Hematopoietic multipotent progenitor cell treated with erythropoietin and hydrocortisone succinate and interleukin-3 and kit ligand, for 8 days (in vitro differentiated cells): ENCODE measurements at regions not wholly inside any gene's neighbourhood (a gene's known extent, or its start where the extent isn't known, plus 50 kb on each side); places are given as distances from the start of the nearest gene placed in this dataset.
"Not testable (repeated sequence)": the region's sequence is repeated elsewhere in the genome, so short reads cannot be mapped to it uniquely, and the experiment has no call there.

Experiments
- DNase-seq: peaks from one replicate; pipeline ENCODE4 v3.0.0-alpha.2; 2015

DNA sequence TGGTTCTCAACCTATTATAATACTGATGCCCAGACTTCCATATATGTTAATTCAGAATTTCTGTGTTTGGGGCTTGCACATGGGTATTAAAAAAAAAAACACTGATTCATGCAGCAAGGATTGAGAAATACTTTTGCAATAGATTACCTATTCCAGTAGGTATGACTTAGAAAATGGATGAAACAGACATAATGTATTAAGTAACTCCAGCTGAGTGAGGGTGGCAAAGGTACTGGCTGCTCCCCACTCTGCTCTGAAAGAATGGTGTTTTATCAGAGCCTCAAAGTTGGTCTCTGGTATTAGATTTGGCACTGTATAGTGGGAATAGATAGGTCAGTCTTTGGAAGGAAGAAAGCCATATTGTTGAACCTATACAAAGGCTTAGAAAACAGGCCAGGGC, 234.3 kb upstream of the FOLH1 start:
- no peak for DNase-seq

DNA sequence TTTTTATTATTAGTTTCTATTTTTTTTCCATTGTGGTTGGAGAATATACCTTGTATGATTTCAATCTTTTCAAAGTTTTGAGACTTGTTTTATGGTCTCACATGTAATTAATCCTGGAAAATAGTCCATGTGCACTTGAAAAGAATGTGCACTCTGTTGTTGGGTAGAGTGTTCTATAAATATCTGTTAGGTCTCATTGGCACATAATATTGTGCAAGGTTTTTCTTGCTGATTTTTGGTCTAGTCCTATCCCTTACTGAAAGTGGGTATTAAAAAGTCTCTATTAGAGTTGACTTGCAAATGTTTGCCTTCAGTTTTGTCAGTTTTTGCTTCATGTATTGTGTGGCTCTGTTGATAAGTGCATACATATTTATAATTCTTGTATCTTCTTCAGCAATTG, 231.5 kb upstream of the FOLH1 start:
- DNase-seq, result not testable (repeated sequence)

DNA sequence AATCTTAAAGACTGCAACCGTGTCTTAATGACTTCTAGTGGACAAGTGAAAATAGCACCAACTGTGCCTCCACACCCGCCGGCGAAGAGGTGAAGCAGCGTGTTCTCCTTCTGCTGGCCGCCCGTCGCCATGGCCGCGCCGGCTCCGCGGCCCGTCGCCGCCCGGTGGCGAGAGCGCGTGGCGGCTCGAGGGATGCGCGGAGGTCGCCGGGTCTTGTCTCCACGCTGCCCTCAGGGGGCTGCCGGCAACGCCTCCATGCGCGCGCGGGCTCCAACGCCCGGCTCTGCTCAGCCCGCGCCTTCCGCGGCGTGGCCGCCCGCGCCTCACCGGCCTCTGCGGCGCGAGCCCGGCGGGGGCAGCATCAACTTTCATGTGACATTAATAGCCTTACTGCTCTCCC, 225.9 kb upstream of the FOLH1 start:
- not testable (repeated sequence) for DNase-seq

DNA sequence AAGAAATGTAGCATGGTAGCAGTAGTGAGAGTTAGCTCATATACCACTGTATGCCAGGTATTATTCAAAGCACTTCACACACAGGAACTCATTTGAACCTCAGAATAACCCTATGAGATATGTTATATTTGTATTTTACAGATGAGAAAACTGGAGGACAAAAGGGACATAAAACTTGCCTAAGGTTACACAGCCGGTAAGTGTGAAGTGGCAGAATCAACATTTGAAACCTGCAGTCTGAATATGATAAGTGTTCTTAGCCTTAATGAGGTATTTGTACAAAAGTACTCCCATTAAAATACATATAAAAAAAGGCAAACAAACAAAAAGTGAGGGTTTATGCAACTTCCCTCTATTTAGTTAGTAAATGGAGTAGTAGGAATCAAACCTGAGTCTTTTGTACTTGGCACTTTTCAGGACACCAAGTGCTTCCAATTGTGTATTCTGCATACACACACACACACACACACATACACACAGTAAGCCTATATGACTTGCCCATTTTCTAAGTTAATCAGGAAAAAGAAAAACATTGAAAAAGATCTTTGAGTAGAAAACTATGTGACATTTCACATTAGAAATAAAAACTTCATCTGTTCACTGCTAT, 223.9 kb upstream of the FOLH1 start:
- no peak for DNase-seq

DNA sequence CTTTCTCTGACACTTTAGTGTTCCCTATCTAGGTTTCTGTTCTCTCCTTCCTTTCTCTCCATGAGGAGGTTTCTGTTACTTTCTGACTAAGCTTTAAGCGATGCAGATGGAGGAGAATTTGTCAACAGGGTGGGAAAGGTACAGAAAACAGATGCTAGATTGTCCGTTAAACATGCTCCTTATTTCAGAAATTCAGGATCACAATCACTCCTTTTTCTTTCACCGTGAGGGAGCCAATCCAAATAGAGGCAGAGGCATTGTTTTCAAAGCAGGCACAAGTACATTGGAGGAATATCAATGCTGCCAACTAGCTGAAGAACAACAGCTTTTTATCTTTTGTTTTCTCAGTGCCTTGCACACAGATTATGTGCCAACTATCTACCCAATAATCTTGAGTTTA, 215.7 kb upstream of the FOLH1 start:
- DNase-seq, result no peak

DNA sequence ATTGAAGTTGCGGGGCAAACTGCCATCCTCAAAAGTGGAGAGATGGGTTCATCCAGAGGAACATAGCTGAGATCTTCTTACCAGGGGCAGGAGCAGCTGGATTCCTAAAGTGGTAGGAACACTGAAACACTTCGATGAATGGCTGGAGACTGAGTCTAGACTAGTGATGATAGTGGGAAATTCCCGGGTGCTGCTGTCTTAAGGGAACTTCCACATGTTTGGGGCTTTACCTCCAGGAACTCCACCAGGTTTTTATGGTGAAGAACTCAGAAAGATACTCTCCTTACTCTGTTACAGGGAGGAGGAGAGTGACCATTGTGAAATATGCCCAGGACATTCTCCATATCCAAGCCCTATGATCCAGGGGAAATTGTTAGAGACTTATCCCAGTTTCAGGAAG, 210.5 kb upstream of the FOLH1 start:
- not testable (repeated sequence) for DNase-seq

DNA sequence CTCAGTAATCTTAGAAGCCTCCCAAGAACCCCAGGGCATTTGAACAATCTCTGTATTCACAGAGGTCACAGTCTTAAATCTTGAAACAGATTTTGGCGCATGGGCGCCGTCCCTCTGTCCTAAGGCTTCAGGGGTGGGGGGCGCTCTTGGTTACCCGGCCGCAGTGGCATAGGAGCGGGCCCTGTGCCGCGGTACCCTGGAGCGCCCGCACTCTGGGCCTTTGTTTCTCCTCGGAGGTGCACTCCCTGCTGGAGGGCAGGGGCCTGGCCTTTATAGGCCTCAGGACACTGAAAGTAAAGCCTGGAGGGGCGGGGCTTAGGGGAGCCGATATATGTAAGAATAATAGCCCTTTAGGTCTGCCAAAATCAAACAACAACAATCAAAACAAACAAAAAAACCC, 197.3 kb upstream of the FOLH1 start:
- DNase-seq, result no peak

DNA sequence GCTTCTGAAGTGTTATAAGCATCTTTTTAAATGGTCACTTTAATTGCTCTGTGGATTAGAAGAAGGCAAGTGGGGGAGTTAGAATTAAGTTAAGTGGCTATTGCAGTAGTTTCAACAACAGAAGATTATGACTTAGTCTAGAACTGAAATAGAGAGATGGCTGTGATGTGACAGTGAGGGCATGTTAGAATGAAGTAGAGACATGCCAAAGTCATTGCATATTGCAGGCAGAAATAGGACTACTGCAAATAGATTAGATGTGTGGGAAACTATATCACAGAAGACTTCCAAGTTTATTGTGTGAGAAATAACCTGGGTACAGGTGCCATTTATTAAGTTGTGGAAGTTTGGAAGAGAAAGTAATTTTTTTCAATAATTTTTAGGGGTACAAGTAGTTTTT, 187.4 kb upstream of the FOLH1 start:
- DNase-seq, result not testable (repeated sequence)

DNA sequence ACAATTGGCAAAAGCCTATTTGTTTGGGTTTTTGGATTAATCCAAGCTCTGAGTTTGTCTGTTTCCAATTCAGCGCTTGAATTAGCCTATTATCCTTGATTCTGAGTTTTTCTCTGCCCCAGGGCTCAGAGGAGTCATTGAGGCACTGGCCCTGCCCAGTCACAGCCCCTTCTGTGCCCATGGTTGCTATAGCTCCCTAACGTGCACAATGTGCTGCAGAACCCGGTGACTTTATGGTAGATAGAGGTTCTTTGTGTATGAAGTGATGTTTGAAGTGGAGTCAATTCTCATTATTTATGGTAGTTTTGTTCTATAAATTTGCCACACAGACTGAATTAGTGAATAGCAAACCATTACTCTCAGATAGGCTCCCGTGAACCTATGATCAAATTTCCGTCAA, 182.0 kb upstream of the FOLH1 start:
- not testable (repeated sequence) for DNase-seq

DNA sequence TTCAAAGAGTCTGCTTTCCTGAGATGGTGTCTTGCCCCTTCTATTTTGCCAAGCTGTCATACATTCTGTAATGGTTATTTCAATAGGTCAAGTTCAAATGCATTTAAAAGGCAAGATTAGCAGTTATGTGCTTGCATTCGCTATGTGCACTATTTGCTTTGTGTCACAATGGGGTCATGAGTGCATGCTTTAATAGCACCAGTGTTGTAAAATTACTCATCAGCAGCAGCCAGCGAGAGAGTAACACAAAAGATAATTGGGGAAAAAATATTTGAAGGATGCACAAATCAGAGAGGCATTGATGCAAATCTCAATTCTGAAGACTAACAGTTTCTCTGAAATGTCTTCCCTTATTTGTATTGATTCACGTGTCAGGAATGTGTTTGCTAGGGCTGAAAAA, 180.7 kb upstream of the FOLH1 start:
- DNase-seq, result not testable (repeated sequence)

DNA sequence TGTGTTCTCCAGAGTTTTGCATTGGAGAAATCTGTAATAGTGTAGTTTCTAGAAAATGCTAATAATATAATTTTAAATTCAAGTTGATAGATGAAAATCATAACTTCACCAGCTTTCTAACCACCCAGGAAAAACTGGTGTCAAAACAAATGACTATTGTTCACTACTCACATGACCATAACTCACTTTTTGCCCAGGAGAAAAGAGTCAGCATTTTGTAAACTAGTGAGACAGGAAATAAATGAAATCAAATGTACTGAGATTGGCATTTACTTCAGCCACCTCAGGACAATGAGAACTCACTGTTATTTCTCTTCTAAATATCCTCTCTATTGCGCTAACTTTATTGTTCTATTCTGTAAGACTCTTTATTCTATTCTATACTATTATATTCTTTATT, 176.0 kb upstream of the FOLH1 start:
- not testable (repeated sequence) for DNase-seq

DNA sequence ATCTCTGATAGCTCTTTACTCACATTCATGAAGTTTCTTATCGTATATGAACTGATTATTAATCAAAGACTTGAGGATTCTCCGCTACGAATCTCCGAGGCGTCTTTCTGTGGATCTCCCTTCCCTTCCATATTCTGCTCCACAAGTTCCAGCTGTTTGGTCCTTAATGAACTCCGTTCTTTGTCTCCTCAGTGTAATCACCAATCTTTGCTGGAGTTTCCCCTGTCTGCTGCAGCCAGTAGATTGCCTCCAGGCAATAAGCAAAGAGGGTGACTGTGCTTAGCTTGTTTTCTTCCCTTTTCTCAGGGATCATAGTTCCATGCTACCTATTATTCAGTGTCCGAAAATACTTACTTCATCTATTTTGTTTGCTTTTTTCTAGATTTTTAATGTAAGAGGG, 169.6 kb upstream of the FOLH1 start:
- no peak for DNase-seq

DNA sequence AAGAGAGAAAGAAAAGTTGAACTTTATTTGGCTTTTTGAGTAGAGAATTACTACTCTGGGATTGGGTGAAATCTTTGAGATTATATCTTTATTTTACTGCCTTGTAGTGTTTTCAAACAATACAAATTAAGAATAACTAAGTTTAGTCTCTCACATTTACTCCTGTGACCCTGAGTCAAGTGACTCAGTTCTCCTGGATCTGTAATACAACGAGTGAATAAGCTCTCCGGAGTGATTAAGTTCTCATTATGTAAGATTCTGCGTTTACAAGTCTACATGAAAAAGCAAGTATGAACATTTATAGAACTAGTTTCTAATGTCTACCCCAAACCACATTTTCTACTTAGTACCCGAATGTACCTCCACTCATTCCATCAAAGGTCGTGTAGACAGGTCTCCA, 165.5 kb upstream of the FOLH1 start:
- DNase-seq, result not testable (repeated sequence)

DNA sequence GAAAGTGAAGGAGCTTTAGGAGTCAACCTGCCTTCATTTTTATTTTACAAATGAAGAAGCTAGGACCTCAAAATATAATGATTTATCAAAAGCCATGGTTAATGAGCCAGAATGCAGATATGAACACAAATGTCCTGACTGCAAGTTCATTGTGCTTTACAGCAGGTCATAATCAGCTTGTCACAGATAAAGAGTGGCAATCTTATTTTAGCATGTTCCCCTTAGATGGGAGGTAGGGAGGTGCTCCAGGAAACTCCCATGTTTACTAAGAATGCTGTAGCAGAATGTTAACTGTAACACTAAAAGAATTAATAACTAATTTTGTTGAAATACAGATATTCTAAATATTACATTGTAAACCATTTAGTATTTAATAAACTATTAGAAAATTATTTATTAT, 165.0 kb upstream of the FOLH1 start:
- DNase-seq, result not testable (repeated sequence)

DNA sequence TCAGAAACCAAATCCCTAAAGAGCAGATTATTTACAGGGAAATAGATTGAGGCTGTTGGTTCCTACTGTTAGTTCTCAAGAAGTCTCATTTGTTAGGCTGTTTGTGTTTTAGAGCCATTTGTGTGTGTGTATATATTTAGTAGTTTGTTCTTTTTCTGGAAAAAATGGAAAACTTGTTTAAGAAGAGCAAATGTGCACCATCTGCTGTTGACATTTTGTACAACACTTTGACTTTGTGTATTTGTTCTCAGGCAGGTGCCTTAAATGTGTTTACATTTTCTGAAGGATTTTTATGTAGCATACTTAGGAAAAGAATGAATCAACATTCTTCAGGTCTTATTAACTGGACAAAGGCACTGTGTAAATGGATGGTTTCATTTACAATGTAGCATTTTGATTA, 163.7 kb upstream of the FOLH1 start:
- DNase-seq, result peak; percentile 1

DNA sequence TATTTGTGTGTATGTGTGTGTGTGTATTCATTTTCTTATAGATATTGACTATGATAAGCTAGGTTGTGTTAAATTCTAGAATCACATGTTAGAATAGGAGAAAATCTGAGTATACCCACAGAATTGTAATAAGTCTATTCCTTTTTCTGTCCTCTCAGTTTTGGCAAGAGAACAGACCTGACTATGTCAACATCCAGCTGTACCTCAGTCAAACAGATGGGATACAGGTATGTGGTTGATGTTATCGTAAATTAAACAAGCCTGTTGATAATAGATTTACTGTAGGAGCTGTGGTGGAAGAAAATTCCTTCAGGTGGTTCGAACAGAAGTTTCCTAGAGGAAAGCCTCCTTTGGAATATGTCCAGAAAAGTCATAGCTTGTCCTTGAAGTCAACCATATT, 160.2 kb upstream of the FOLH1 start:
- not testable (repeated sequence) for DNase-seq

DNA sequence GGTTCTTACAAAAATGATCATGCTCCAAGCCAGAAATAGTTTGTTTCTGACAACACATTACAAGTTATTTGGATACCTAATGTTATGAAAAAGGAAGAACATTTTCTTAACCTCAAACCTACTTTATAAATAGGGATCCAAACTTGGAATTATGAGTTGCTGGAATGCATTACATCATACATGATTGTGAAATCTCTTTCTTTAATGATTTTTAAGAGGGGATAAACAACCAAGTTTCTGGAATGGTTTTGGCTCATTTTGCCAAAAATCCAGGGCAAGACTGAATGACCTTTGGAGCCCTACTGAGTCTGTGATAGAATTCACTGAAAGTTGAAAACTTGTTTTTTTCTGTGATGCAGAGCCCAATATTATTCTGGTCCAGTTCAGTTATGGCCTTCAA, 157.0 kb upstream of the FOLH1 start:
- not testable (repeated sequence) for DNase-seq

DNA sequence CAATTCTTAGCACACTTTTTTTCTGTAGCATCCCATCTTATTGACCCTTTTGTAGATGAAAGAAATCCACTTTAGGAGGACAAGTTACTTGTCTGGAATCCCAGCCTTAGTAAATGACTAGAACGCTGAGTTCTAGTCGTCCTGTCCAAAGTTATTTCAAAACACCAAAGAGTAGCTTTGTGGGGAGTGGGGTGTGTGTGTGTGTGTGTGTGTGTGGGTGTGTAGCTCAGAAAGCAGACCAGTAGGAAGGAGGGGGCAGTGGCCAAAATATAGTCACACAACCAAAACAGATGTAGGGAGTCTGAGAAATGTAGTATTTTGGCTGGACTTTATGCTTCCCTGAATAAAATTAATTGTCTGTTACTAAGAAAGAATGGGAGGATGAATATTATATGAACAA, 154.6 kb upstream of the FOLH1 start:
- not testable (repeated sequence) for DNase-seq

DNA sequence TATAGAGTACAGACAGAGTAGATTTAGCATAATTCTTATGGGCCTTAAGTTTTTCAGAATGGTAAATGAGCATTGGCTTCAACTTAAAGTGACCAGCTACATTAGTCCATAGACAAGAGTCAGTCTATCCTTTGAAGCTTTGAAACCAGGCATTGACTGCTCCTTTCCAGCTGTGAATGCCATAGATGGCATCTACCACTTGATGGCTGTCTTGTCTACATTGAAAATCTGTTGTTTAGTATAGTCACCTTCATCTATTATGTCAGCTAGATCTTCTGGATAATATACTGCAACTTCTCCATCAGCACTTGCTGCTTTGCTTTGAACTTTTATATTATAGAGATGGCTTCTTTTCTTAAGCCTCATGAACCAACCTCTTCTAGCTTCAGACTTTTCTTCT, 146.1 kb upstream of the FOLH1 start:
- DNase-seq, result not testable (repeated sequence)

DNA sequence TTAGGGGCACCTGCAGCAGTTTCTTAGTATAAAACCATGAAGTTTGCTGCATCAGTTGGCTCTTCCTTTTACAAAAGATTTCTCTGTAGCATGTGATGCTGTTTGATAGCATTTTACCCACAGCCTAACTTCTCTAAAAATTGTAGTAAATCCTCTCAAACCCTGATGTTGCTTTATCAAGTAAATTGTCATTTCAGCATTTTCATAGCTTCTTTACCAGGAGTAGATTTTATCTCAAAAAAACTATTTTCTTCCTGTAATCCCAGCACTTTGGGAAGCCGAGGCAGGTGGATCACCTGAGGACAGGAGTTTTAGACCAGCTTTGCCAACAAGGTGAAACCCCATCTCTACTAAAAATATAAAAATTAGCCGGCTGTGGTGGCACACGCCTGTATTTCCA, 144.5 kb upstream of the FOLH1 start:
- not testable (repeated sequence) for DNase-seq

DNA sequence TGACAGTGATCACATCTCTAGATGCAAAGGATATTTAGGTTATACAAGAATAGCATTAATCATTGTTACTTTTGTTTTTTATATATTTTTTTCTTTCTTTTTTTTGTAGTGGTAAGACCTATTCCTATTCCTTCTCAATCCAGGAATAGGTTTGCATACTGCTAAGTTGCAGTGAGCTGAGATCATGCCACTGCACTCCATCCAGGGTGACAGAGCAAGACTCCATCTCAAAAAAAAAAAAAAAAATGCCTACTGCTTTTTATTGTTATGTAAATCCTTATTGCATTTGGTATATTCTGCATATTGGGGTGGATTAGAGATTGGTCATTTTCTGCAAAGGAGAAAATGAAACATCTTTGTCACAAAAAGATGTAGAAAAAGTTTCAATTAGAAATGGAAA, 138.2 kb upstream of the FOLH1 start:
- DNase-seq, result not testable (repeated sequence)

DNA sequence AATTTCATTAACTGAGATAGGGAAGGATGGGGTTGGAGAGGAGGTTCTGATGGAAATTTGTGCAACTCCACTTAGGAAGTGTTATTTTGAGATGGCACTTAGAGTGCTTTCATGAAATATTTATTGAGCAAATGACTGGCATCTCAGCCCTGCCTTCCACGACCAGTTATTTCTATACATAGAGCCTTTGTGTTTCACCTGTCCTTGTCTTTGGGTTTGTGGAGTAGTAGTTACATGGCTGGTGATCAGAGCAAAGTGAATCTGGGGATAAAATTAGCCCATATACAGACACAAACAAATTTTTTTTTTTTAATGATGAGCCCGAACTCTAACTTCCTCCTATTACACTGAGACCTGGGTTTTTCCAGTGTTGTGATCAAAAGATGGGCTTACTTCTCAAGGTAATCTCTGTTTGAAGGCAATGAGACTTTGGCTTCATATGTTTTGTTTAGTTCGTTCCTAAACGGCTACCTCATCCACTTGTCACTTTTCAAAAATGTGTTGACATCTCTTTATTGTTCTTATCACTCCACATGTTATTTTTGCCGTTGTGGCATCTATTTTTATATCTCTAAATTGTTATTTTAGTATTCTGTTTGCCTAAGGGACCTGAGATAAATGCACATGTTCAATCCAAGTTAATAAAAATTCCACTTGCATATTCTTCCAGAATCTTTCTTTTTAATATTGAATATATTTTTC, 120.2 kb upstream of the FOLH1 start:
- not testable (repeated sequence) for DNase-seq

DNA sequence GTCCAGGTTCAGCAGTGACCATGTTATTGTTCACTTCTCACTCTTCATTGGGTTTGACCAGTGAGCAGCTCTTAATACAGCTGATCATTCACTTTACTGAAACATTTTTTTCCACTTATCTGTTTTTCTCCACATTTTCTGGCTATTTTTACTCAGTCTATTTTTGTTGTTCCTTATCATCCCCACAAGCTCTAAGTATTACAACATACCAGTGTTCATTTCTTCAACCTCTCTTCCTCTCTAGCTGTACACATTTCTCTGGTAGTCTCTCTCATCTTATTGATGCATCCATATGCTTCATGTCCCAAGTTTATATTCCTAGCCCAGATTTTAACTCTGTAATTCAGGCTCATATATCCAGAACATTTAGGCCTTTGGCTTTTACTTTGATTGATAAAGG, 119.4 kb upstream of the FOLH1 start:
- DNase-seq, result not testable (repeated sequence)

DNA sequence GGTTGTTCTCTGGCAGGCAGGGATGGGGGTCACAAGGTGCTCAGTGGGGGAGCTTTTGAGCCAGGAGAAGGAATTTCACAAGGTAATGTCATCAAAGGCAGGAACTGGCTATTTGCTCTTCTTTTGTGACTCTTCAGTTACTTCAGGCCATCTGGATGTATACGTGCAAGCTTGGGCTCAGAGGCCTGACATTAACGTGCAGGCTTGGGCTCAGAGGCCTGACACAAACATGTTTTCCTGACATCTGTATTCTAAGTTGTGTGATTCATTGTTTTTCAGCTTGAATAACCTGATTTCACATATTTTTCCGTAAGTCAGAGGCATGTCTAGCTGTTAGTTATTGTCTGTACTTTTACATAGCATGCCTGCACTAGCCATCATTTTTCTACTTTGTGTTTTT, 118.2 kb upstream of the FOLH1 start:
- not testable (repeated sequence) for DNase-seq

DNA sequence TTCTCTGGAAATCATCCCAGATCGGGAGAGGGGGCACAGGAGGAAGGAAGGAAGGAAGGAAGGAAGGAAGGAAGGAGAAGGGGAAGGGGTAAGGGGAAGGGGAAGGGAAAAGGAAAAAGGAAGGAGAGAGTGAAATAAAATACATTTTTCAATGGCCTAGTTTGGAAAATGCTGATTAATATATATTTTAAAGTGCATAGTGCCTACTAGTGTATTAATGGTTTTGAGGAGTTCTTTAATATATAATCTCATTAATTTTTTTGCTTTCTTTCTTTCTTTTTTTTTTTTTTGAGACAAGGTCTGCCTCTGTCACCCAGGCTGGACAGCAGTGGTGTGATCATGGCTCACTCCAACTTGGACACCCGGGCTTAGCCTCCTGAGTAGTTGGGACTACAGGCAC, 107.8 kb upstream of the FOLH1 start:
- DNase-seq, result no peak
